NCI-H82 (cell line): ENCODE measurements at regions not wholly inside any gene's neighbourhood (a gene's known extent, or its start where the extent isn't known, plus 50 kb on each side); places are given as distances from the start of the nearest gene placed in this dataset.
"Not testable (repeated sequence)": the region's sequence is repeated elsewhere in the genome, so short reads cannot be mapped to it uniquely, and the experiment has no call there.

Experiments
- DNase-seq: peaks from one replicate; lab custom pipeline; 2025; lab: John Stamatoyannopoulos, UW

- DNase-seq, result no peak
Measured at GRCh38 chr16:86347090-86347489, 163.2 kb upstream of the FOXF1 start.

- DNase-seq, result no peak
Measured at GRCh38 chr16:86347916-86348555, 162.3 kb upstream of the FOXF1 start.

- DNase-seq, result no peak
Measured at GRCh38 chr16:86349338-86349900, 160.9 kb upstream of the FOXF1 start.

GRCh38 chr16:86350289-86350688 is 160.0 kb upstream of the FOXF1 start:
- no peak for DNase-seq

- DNase-seq, result no peak
Measured at GRCh38 chr16:86351041-86351784, 159.1 kb upstream of the FOXF1 start.

- DNase-seq, result not testable (repeated sequence)
Measured at GRCh38 chr16:86351785-86352139, 158.6 kb upstream of the FOXF1 start.

- DNase-seq, result no peak
Measured at GRCh38 chr16:86353148-86353547, 157.2 kb upstream of the FOXF1 start.

GRCh38 chr16:86353948-86354347 is 156.4 kb upstream of the FOXF1 start:
- DNase-seq, result no peak

GRCh38 chr16:86354641-86355513 is 155.4 kb upstream of the FOXF1 start:
- DNase-seq, result no peak

- no peak for DNase-seq
Measured at GRCh38 chr16:86355531-86355930, 154.8 kb upstream of the FOXF1 start.

- no peak for DNase-seq
Measured at GRCh38 chr16:86355951-86356350, 154.4 kb upstream of the FOXF1 start.

- DNase-seq, result no peak
Measured at GRCh38 chr16:86356804-86357203, 153.5 kb upstream of the FOXF1 start.

GRCh38 chr16:86357303-86357702 is 153.0 kb upstream of the FOXF1 start:
- no peak for DNase-seq

GRCh38 chr16:86357950-86358349 is 152.4 kb upstream of the FOXF1 start:
- no peak for DNase-seq

GRCh38 chr16:86359571-86359970 is 150.8 kb upstream of the FOXF1 start:
- no peak for DNase-seq

GRCh38 chr16:86362155-86362849 is 148.0 kb upstream of the FOXF1 start:
- peak; percentile 49 for DNase-seq

- no peak for DNase-seq
Measured at GRCh38 chr16:86363057-86363490, 147.3 kb upstream of the FOXF1 start.

GRCh38 chr16:86363836-86364618 is 146.3 kb upstream of the FOXF1 start:
- DNase-seq, result peak; percentile 11

GRCh38 chr16:86364653-86365380 is 145.5 kb upstream of the FOXF1 start:
- no peak for DNase-seq
